H1 (cell line): ENCODE measurements at regions not wholly inside any gene's neighbourhood (a gene's known extent, or its start where the extent isn't known, plus 50 kb on each side); places are given as distances from the start of the nearest gene placed in this dataset.

Experiments
- CTCF ChIA-PET: fragments of 300-600 bp; sonication (Branson Sonifier 250); formaldehyde crosslinking; loops from one replicate; lab custom pipeline; 2021; ENCODE audit not compliant: partially characterized antibody; lab: Charles Lee
- POLR2A ChIA-PET: fragments of 300-600 bp; sonication (Branson Sonifier 250); formaldehyde crosslinking; loops from one replicate; lab custom pipeline; 2021; ENCODE audit warnings: inconsistent platforms; ENCODE audit not compliant: partially characterized antibody; lab: Charles Lee
- DNase-seq, 2 experiments: peaks; one replicate each; pipeline versions ENCODE4 v3.0.0 to v3.0.0-alpha.2; 2010 to 2022; ENCODE audit warnings: low spot score in 2 of 2, low read depth in 1 of 2, mixed read lengths in 1 of 2
- FAIRE-seq: peaks from 2 replicates; lab custom pipeline; 2011; peaks lifted over from hg19 to GRCh38; lab: Jason Lieb, UNC
- H2AFZ ChIP-seq: 2 replicates; pipeline ENCODE4 v1.8.1; 2012; ENCODE audit warnings: low read length, inconsistent platforms
- H2AK5ac ChIP-seq: 2 replicates; pipeline ENCODE4 v1.6.1; 2013; ENCODE audit warnings: low read depth, low read length
- H2BK120ac ChIP-seq: replicated peaks from 2 replicates; pipeline ENCODE3; 2013; ENCODE audit warnings: low read depth, low read length, inconsistent platforms
- H2BK12ac ChIP-seq: 2 replicates; pipeline ENCODE4 v1.6.1; 2013; ENCODE audit warnings: low read depth, low read length
- H2BK15ac ChIP-seq: 2 replicates; pipeline ENCODE4 v1.6.1; 2013; ENCODE audit warnings: low read length
- H2BK20ac ChIP-seq: 2 replicates; pipeline ENCODE4 v1.6.1; 2013; ENCODE audit warnings: low read length
- H2BK5ac ChIP-seq: 2 replicates; pipeline ENCODE4 v1.6.1; 2013; ENCODE audit warnings: low read depth, low read length
- H3K14ac ChIP-seq: 2 replicates; pipeline ENCODE4 v1.6.1; 2013; ENCODE audit warnings: inconsistent platforms; ENCODE audit not compliant: insufficient read length
- H3K18ac ChIP-seq: 2 replicates; pipeline ENCODE4 v1.6.1; 2013; ENCODE audit warnings: low read length; ENCODE audit errors: extremely low read depth
- H3K23ac ChIP-seq: 2 replicates; pipeline ENCODE4 v1.6.1; 2013; ENCODE audit warnings: inconsistent platforms; ENCODE audit not compliant: insufficient read length
- H3K23me2 ChIP-seq: 2 replicates; pipeline ENCODE4 v1.6.1; 2013; ENCODE audit warnings: low read depth, low read length
- H3K27ac ChIP-seq: 2 replicates; pipeline ENCODE4 v1.6.1; 2011; ENCODE audit warnings: low read depth, low read length, inconsistent platforms
- H3K27me3 ChIP-seq, 4 experiments: replicated peaks in 1 of 4; 1 replicate in 1 of 4; 2 replicates in 3 of 4; pipeline versions ENCODE4 v1.6.1 to v1.8.1; 2011 to 2013; ENCODE audit warnings: low read length in 3 of 4, mild to moderate bottlenecking in 3 of 4, inconsistent platforms in 2 of 4, mixed read lengths in 2 of 4, moderate library complexity in 1 of 4; ENCODE audit not compliant: control insufficient read depth in 3 of 4, insufficient read depth in 3 of 4; ENCODE audit errors: extremely low read depth in 1 of 4
- H3K36me3 ChIP-seq, 4 experiments: 2 replicates each; pipeline versions ENCODE4 v1.6.1 to v1.8.1; 2011 to 2013; ENCODE audit warnings: mild to moderate bottlenecking in 4 of 4, low read length in 3 of 4, moderate library complexity in 2 of 4, control low read depth in 1 of 4, inconsistent platforms in 1 of 4; ENCODE audit not compliant: insufficient read depth in 4 of 4, control insufficient read depth in 2 of 4
- H3K4ac ChIP-seq: replicated peaks from 2 replicates; pipeline ENCODE3; 2013; ENCODE audit warnings: low read length, low read depth, mixed read lengths, inconsistent platforms; ENCODE audit not compliant: insufficient read length
- H3K4me1 ChIP-seq, 4 experiments: replicated peaks in 1 of 4; 1 replicate in 1 of 4; 2 replicates in 3 of 4; pipeline versions ENCODE4 v1.6.1 to v1.8.1; 2011 to 2013; ENCODE audit warnings: low read length in 3 of 4, inconsistent platforms in 2 of 4, mixed read lengths in 1 of 4; ENCODE audit not compliant: insufficient read depth in 4 of 4, control insufficient read depth in 3 of 4
- H3K4me2 ChIP-seq, 2 experiments: 2 replicates each; pipeline versions ENCODE4 v1.6.1 to v1.8.1; 2011 to 2013; ENCODE audit warnings: low read depth in 2 of 2, low read length in 2 of 2, control low read depth in 1 of 2, inconsistent platforms in 1 of 2, mild to moderate bottlenecking in 1 of 2; ENCODE audit not compliant: insufficient read depth in 1 of 2
- H3K4me3 ChIP-seq, 4 experiments: fragments of 200-600, 300-600 bp in 1 of 4; sonication (generic), shearing (Covaris generic), sonication (Bioruptor Twin) in 1 of 4; 2 replicates each; pipeline versions ENCODE4 v1.5.1 to v1.8.1; 2011 to 2016; ENCODE audit warnings: low read length in 4 of 4, low read depth in 3 of 4, control low read depth in 2 of 4, inconsistent platforms in 2 of 4, mild to moderate bottlenecking in 2 of 4, mixed read lengths in 1 of 4, moderate library complexity in 1 of 4; ENCODE audit not compliant: insufficient read depth in 2 of 4; ENCODE audit errors: extremely low read depth in 1 of 4
- H3K56ac ChIP-seq: replicated peaks from 2 replicates; pipeline ENCODE3; 2013; ENCODE audit warnings: low read depth, mild to moderate bottlenecking, mixed read lengths, low read length, inconsistent platforms; ENCODE audit not compliant: insufficient read length
- H3K79me1 ChIP-seq: 2 replicates; pipeline ENCODE4 v1.6.1; 2013; ENCODE audit warnings: low read depth, low read length, control low read depth
- H3K79me2 ChIP-seq, 2 experiments: 2 replicates each; pipeline versions ENCODE4 v1.6.1 to v1.8.1; 2012 to 2013; ENCODE audit warnings: low read length in 2 of 2, mild to moderate bottlenecking in 2 of 2, inconsistent platforms in 1 of 2; ENCODE audit not compliant: insufficient read depth in 2 of 2, control insufficient read depth in 1 of 2
- H3K9ac ChIP-seq, 4 experiments: replicated peaks in 1 of 4; 1 replicate in 1 of 4; 2 replicates in 3 of 4; pipeline versions ENCODE4 v1.6.1 to v1.8.1; 2011 to 2013; ENCODE audit warnings: low read depth in 3 of 4, low read length in 3 of 4, control low read depth in 2 of 4, mild to moderate bottlenecking in 2 of 4, moderate library complexity in 2 of 4, inconsistent platforms in 1 of 4; ENCODE audit errors: extremely low read depth in 1 of 4
- H3K9me3 ChIP-seq, 2 experiments: 2 replicates each; pipeline versions ENCODE4 v1.6.1 to v1.8.1; 2012 to 2013; ENCODE audit warnings: mild to moderate bottlenecking in 2 of 2, moderate library complexity in 2 of 2, control low read depth in 1 of 2, inconsistent platforms in 1 of 2, low read depth in 1 of 2, low read length in 1 of 2, mixed read lengths in 1 of 2; ENCODE audit not compliant: insufficient read depth in 2 of 2
- H4K20me1 ChIP-seq, 2 experiments: replicated peaks in 1 of 2; 2 replicates each; pipeline versions ENCODE3 to v1.8.1; 2011 to 2013; ENCODE audit warnings: inconsistent platforms in 2 of 2, low read length in 2 of 2, mild to moderate bottlenecking in 1 of 2; ENCODE audit not compliant: insufficient read depth in 2 of 2, control insufficient read depth in 1 of 2
- H4K5ac ChIP-seq: 2 replicates; pipeline ENCODE4 v1.6.1; 2013; ENCODE audit warnings: low read length, low read depth, mixed read lengths, inconsistent platforms; ENCODE audit not compliant: insufficient read length
- H4K8ac ChIP-seq: 2 replicates; pipeline ENCODE4 v1.8.0; 2013; ENCODE audit warnings: mild to moderate bottlenecking, moderate library complexity, low read length, inconsistent platforms; ENCODE audit not compliant: insufficient read depth; ENCODE audit errors: extremely low read depth
- H4K91ac ChIP-seq: replicated peaks from 2 replicates; pipeline ENCODE3; 2013; ENCODE audit warnings: low read length, mixed read lengths, inconsistent platforms; ENCODE audit not compliant: insufficient read length
- CBX5 ChIP-seq: fragments of 300-800, 300-1000 bp; sonication (generic); IDR thresholded peaks from 2 replicates; pipeline ENCODE4 v1.7.1; 2016; ENCODE audit warnings: antibody characterized with exemption, low read length, low read depth
- EZH2 ChIP-seq: fragments of 200-600 bp; sonication (generic); IDR thresholded peaks from 2 replicates; pipeline ENCODE4 v1.7.1; 2012; ENCODE audit warnings: low read depth, mild to moderate bottlenecking, moderate library complexity, low read length, inconsistent platforms; ENCODE audit not compliant: severe bottlenecking
- TEAD4 ChIP-seq: IDR thresholded peaks from 2 replicates; pipeline ENCODE4 v1.6.1; 2012; ENCODE audit warnings: low read depth, low read length, inconsistent platforms, mixed read lengths
- ZNF274 ChIP-seq: IDR thresholded peaks from 2 replicates; pipeline ENCODE4 v1.7.0; 2012; ENCODE audit warnings: low read length, borderline replicate concordance; ENCODE audit errors: extremely low read depth
- WGBS, 2 experiments: shearing (Covaris generic) in 1 of 2; methylation state at CpG; one replicate each; pipeline versions ENCODE4 v1.1.6 to v1.1.7; 2013 to 2015; ENCODE audit warnings: low lambda C conversion rate in 2 of 2, mixed read lengths in 2 of 2, inconsistent platforms in 1 of 2, low coverage in 1 of 2, missing lambda C conversion rate in 1 of 2; ENCODE audit not compliant: insufficient replicate concordance in 2 of 2, insufficient coverage in 1 of 2, insufficient read length in 1 of 2; ENCODE audit errors: extremely low coverage in 1 of 2, missing lambda C conversion rate in 1 of 2; 5-methylcytosine and 5-hydroxymethylcytosine counted together
- TF ChIP-seq, protein P1 (sequence below): IDR thresholded peaks from 2 replicates; pipeline ENCODE4 v1.6.1; 2012; ENCODE audit warnings: low read length, inconsistent platforms

DNA sequence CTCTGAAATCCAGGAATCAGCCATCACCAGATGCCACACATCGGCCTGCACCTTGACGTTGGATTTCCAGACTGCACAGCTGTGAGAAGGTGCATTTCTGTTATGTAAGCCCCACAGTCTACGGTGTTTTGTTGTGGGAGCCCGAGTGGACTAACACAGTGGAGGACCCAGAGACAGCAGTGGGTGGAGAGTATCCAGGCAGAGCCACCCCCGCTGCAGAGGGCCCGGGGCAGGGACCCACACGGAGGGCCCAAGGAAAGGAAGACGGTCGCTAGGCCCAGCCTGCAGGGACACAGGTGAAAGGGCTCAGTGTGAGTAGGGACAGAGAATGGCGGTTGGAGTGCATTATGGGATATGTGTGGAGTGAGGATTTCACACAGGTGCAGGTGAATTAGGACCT lies 288.3 kb upstream of the AJAP1 start:
- no peak overlapping the region for H2BK120ac ChIP-seq
- no peaks in the 10 kb centered on the region for H3K27me3 ChIP-seq
- H2BK5ac ChIP-seq, result no peak overlapping the region
- no peak overlapping the region for H4K5ac ChIP-seq
- H3K36me3 ChIP-seq, result no peaks in the 10 kb centered on the region
- no peak overlapping the region for H2BK20ac ChIP-seq
- no peak overlapping the region for H3K9ac ChIP-seq
- H3K9me3 ChIP-seq, result peaks cover 29 to 67% of the 10 kb centered on the region in 2 experiments
- WGBS, 2 experiments, result 83% methylated on average over 10 of the region's 10 CpGs; no CpG with 5 or more reads in 1 of the 2 experiments
- H4K20me1 ChIP-seq, result peaks cover 0 to 3% of the 10 kb centered on the region in 2 experiments
- no peak overlapping the region for H3K56ac ChIP-seq
- H3K4me3 ChIP-seq, result no peak overlapping the region
- no peak overlapping the region for H2AFZ ChIP-seq
- DNase-seq, result no peak
- peaks cover 10% of the 10 kb centered on the region; the same call in 1 of the 2 replicates for H3K23me2 ChIP-seq
- no peak overlapping the region for H4K91ac ChIP-seq
- H4K8ac ChIP-seq, result 0 out of 2 replicates have a peak overlapping the region, but pooled peaks have one; percentile 11
- H3K79me2 ChIP-seq, result no peaks in the 10 kb centered on the region
- TF ChIP-seq CBX5, result no peak
- TF ChIP-seq EZH2, result no peak
- TF ChIP-seq, protein P1, sequence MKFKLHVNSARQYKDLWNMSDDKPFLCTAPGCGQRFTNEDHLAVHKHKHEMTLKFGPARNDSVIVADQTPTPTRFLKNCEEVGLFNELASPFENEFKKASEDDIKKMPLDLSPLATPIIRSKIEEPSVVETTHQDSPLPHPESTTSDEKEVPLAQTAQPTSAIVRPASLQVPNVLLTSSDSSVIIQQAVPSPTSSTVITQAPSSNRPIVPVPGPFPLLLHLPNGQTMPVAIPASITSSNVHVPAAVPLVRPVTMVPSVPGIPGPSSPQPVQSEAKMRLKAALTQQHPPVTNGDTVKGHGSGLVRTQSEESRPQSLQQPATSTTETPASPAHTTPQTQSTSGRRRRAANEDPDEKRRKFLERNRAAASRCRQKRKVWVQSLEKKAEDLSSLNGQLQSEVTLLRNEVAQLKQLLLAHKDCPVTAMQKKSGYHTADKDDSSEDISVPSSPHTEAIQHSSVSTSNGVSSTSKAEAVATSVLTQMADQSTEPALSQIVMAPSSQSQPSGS, result no peak
- TF ChIP-seq ZNF274, result no peak
- TF ChIP-seq TEAD4, result no peak
- ChIA-PET CTCF (no interaction called here), POLR2A (no interaction called here)
- H3K18ac ChIP-seq, result no peak overlapping the region
- no peak overlapping the region for H3K4ac ChIP-seq
- no peak overlapping the region for H2BK12ac ChIP-seq
- no peak overlapping the region for H3K14ac ChIP-seq
- H3K79me1 ChIP-seq, result no peaks in the 10 kb centered on the region
- H3K27ac ChIP-seq, result no peak overlapping the region
- no peak overlapping the region for H2AK5ac ChIP-seq
- no peak for FAIRE-seq
- no peak overlapping the region for H3K23ac ChIP-seq
- no peaks in the 10 kb centered on the region; a peak in 1 of 7 replicates for H3K4me1 ChIP-seq
- no peak overlapping the region for H3K4me2 ChIP-seq
- no peak overlapping the region for H2BK15ac ChIP-seq
